Kidney glomerular epithelial cell (primary cell): ENCODE measurements at regions not wholly inside any gene's neighbourhood (a gene's known extent, or its start where the extent isn't known, plus 50 kb on each side); places are given as distances from the start of the nearest gene placed in this dataset.
"Not testable (repeated sequence)": the region's sequence is repeated elsewhere in the genome, so short reads cannot be mapped to it uniquely, and the experiment has no call there.

ENCODE experiments used
- DNase-seq: peaks from one replicate; lab custom pipeline; 2025; lab: John Stamatoyannopoulos, UW

DNA sequence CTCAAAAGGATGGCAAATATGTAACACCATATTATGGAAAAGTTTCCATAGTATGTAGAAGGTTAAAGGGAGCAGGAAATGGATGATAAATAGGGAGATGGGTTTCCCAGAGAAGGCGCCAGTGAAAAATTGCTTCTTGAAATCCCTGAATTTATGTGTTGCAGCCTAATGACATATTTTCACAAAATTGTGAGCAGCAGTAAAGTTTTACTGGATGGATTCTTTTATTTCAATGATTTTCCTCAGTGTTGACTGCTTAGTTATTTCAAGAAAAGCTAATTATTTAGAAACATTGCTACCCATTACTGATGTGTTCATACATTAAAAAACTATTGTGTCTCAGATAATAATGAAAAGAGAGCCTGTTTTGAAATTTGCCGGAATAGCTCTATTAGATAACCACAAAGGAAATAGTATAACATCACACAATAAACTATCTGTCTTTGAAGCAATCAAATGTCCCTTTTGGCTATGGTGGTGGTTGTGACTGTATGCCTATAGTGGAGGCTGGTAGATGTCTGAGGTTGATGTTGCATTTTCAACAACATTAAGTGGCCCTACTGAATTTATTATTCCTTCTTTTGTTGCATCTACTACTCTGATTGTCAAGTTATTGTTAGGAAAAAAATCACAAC is 169.9 kb upstream of the HAND2 start:
- DNase-seq: no peak

DNA sequence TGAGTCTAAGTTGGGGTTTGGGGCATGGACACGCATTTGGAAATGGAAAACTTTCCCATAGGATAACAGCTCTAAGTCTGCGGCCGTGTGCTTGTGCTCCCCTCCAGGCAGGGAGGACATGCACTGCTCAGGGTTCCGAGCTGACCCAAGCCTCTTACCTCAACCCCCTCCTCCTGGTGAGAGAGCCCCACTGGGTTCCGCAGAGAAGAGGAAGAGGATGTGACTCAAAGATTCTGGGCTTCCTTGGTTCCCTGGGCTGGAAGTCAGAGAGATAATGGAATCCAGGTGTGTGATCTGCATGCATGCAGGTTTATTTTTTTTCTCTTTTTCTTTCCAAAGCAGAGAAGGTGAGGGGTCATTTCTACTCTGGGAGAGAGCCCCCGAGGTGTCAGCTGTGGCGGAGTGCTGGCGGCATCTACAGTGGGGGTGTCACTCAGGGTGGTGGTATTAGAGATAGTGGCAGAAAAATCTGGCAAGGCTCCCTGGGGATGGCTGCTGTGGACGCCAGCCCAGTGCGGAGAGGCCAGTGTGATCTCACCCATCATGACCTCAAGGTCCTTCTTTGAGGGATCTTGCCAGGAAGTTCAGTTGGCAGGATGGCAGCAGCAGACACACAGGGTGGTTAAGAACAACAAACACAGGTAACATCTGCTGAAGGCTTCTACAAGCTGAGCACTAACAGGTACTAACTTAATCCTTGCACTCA is 168.7 kb upstream of the HAND2 start:
- DNase-seq: no peak

DNA sequence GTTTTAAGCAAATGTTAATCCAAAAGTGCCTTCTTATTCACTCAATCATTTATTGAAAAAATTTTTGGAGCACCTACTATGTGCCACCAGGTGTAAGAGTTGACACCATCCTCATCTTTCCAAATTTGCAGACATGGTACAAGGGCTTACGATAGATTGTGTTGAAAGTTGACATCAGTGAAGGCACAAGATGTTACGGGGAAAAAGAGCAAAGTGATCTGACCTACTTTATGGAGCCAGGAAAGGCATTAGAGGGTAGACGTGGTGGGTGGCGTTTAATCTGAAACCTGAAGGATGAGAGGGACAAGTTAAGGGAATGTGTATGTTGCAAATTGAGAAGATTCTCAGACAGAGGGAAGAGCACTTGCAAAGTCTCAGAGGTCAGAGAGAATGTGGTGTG is 167.8 kb upstream of the HAND2 start:
- no peak for DNase-seq

DNA sequence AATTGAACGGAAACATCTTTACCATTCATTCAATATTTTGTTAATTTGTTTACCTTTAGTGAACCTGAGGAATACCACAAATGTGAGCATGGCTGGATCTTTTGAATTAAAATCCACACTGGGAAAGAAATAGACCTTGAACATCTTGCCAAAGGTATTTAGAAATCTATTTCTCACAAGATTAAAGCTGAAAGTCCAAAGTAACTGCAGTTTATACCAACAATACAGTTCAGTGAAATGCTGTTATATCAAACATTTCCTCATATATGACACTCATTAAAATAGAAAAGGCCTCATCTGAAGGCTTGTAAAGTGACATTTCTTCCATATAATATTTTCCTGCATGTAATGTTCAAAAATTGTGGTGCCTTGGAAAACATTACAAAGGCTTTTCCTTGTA is 166.5 kb upstream of the HAND2 start:
- DNase-seq: no peak

DNA sequence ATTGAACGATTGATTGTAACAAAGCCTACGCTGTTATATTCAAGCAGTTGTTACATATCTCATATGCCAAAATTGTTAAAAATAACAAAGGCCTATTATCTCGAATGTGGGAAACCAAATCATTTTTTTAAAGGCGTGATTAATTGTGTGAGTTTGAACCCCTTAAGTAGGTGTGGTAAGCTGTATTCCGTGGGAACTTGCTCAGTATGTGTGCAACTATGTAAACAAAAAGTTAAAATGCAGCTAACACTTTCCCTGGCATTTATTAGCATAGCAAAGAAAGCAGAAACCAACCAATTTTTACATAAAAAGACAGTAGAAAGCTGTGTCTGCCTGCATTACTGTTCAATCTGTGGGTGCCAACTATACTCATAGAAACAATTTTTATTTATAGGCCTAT is 166.0 kb upstream of the HAND2 start:
- no peak for DNase-seq

DNA sequence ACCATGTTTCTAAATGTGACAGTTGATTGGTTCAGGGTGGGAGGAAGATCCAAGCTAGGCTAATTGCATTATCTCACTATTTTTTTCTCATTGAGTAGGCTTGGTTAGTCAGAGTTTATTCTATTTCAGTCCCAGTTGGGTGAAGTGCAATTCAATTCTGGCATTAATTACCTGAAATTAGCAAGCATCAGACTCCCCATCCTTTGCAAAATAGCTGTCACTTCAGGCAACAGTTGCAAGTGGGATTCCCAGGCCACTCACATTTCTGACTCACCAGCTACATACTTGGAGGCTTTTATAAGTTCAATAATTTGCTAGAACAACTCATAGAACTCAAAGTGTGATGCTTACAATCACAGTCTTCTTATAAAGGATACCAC is 155.8 kb upstream of the HAND2 start:
- no peak for DNase-seq

DNA sequence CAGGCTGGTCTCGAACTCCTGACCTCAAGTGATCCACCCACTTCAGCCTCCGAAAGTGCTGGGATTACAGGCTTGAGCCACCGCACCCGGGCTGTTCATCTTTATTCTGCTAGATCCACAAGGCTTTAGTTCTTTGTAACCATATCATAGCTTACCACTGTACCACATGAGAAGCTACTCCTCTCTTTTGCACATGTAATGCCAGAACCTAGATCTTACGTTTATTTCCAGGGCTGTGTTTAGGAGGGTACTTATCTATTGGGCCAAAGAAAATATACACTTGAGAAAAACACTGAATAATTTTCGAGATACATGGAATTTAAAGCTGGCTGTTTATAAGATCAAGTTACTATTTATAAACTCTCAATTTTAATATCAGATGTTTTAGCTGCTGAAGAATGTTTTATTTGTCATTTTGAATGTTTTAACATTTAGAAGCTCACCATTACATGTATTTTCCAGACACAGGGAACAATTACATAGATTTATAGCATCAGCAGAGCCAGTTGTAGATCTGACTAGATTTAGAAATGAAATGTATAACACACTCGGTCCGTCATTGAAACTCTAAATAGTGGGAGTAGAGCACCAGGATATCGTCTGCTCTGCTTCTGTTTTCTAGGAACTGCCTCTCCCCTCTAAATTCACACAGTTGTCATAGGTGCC is 155.3 kb upstream of the HAND2 start:
- DNase-seq: no peak

DNA sequence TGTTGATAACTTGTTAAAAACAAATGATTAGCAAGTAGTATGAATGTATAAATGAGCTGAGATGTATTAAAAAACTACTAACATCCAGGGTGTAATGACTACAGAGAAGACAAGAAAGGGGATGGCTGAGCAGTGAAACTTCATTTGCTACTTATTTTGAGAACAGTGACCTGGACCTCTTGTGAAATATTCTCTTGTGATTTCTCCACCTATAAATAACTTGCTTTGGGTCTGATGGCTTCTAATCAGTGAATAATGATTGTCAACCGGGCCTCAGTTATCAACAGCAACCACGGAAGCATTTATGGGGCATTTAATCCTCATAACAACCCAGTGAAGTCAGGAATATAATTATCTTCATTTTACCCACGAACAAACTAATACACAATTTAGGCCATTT is 154.2 kb upstream of the HAND2 start:
- DNase-seq: no peak

DNA sequence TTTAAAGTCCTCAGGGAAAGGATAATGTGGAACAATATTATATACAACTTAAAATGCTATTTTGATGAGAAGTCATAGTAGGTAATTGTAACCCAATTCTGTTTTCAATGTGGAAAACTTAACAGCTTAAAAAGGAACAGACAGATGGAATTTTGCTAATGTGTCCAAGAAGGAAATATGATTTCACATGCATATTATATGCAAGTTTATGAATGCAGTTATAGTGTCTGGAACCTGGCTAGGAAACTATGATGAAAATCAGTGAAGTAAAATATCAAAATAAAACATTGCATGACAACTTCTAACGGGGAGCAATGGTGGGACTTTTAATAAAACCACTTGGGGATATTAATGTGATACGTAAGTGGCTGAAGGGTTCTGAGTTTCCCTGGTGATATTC is 152.6 kb upstream of the HAND2 start:
- no peak for DNase-seq

DNA sequence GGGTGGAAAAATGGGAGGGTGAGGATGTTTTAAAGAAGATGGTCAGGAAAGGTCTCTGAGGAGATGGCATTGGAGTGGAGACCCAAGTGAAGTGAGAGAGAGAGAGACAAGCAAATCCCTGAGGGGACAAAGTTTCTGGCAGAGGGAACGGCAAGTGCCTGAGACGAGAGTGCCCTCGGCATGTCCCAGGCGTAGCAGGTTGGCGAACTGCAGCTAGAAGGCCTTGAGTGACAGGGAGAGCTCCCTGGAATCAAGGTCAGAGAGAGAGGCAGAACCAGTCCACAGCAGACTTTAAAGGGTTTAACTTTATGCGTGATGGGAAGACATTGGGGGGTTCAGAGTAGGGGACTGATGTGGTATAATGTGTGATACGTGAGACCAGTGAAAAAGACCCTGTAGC is 150.2 kb upstream of the HAND2 start:
- no peak for DNase-seq

DNA sequence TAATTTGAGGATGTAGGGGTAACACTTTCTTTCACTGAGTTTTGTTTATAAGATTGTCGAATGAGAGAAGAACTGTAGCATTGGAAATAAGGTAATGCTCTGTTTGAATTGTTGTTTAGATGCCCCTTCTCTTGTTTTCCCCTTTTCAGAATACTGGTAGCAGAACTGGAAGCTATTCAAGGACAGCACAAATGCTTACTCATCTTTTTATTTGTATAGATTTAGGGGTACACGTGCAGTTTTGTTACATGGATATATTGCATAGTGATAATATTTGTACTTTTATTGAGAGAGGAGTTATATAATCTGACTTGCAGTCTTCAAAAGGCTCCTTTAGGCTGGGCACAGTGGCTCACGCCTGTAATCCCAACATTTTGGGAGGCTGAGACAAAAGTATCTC is 145.4 kb upstream of the HAND2 start:
- no peak for DNase-seq

DNA sequence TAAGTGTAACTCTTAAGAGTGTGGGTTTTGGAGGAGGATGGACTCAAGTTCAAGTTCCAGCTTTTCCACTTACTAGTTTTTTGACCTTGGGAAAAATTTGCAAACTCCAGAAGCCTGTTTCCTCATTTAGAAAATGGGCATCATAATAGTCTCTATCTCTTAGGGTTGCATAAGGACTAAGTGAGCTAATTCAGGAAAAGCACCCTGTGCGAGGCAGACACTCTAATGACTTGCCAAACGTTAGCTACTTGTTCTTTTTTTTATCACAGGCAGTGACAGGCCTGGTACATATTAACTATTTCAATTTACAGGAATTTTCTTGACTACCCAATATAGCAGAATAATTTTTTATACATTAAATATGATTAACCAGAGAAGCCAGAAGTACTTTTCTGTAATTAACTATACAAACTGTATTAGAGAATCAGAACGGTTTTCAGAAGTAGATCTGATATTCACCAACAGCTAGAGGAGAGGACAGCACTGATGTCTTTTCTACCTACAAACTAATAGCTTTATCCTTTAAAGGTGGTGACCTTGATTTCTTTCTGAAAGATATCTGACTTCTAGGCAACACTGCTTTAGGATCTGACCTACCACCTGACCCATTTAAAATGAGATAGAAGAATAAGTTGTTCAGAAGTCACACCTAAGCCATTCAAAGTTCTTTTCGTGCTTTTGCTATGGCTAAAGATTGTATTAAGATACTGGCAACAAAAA is 139.6 kb upstream of the HAND2 start:
- DNase-seq: no peak

DNA sequence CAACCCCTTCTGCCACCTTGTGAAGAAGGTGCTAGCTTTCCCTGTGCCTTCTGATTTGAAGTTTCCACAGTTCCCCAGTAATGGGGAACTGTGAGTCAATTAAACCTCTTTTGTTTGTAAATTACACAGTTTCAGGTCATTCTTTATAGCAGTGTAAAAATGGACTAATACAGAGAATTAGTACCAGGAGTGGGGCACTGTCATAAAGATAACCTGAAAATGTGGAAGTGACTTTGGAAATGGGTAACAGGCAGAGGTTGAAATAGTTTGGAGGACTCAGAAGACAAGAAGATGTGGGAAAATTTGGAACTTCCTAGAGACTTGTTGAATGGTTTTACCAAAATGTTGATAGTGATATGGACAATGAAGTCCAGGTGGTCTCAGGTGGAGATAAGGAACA is 131.0 kb upstream of the HAND2 start:
- DNase-seq: no peak

DNA sequence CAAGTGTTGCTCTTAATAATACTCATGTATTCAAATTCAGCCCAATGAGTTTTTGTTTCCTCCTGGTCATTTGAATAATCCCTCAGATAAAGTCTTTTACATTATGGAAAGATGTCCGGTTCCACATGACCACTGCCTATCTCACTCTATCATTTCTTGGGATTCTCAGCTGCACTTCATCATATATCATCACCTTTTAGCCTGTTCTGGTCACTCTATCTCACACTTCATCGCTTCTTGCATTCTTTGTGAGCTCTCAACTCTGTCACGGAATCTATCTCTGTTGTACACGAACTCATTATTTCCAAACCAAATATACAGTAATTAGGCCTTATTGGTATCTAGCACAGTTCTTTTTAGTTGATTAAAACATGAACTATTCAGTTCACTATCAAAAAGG is 126.9 kb upstream of the HAND2 start:
- no peak for DNase-seq

DNA sequence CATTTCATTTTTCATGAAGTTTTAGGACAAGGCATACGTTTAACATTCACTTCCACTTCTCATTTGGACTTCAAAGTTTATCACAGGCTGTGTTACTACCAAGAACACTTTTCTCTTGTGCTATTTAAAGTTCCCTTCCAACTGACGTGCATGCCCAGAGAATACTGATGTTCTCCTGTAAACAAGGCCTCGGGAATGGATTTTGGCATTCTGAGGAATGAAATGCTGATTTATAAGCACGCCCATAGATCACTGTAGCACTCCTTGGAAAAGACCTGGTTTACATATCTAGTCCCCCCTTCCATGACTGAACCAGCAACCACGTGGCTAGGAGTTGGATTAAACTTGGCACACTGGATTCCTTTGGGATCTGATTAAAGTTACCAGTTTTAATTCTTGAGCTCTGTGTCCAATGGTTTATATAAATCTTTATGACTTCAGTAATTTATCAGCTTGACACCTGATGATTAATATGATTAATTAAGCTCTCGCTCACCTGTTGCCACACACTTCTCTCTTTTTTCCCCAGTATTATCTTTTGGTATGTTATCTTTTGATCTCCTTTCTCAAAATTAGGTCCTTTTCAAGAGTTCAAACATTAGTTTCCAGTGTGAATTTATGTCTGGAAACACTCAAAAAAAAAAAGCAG is 122.4 kb upstream of the HAND2 start:
- DNase-seq: no peak

DNA sequence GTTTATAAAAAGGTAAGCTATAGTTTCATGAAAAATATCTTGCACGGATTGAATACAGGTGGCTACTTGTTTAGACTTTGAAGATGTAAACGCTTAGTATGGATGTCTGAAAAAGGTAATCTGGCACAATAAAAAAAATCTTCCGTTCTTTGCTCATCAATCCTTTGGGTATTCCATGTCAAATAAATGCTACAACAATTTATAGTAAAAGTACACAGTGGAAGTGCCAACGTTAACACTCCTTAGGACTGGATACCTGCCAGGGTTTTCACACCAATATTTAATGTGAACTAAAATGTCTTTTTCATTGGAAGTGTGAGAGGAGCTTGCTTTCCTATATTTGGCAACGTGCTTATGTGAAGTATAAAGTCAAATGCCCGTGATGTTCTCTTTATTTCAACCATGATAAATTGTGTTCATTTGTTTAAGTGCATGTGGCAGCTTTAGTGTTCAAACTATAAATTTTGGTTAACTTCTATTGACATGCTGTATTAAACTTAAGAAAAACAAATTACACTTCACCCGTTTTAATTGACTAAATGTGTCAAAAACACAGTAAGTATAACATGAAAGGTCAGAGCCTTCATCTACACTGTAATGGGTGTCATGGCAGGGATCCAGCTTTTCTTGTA is 121.7 kb upstream of the HAND2 start:
- no peak for DNase-seq

DNA sequence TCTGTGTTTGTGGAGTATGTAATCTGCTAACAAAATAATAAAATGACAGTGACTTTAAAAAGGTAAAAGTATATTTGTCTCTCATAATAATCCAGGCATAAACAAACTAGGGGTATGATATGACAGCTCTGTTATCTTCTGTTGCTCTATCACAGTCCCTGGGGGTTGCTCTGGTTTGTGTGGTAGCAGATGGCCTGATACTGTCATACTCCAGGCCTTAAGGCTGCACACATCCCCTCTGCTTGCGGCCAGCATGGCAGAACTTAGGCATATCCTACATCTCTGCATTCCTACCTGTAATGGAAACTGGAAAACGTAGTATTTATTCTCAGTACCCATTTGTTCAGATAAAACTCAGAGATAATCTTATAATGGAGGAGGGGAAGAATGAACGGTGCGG is 117.9 kb upstream of the HAND2 start:
- DNase-seq: no peak

DNA sequence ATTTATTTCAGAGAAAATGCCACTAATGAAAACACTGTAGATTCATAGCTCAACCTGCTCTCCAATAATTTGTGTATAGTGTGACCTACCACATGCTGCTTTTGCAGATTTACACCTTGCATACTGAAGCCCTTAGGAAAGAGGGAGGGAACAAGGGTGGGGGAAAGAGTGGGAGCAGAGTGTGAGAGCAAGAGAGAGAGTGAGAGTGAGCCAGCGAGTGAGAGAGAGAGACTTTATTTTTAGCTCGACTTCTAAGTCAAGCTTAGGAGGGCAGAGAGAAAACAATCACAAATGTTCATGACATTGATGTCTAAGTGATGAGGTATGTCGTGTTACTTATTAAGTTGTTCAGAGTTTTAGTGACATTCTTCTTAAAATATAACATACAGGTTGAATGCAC is 112.5 kb upstream of the HAND2 start:
- DNase-seq: no peak

DNA sequence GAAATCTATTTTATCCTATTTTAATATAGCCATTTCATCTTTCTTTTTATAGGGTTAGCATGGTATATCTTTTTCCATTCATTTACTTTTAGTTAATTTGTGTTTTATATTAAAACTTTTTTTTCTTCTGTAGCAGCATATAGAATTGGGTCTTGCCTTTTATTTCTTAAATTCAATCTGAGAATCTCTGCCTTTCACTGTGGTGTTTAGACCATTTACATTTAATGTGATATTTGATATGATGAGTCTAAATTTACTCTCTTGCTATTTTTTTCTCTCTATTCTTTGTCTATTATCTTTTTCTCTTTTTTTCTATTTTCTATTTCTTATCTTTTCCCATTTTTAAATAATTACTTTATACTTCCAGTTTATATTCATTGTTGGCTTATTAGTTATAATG is 105.4 kb upstream of the HAND2 start:
- DNase-seq: no peak

DNA sequence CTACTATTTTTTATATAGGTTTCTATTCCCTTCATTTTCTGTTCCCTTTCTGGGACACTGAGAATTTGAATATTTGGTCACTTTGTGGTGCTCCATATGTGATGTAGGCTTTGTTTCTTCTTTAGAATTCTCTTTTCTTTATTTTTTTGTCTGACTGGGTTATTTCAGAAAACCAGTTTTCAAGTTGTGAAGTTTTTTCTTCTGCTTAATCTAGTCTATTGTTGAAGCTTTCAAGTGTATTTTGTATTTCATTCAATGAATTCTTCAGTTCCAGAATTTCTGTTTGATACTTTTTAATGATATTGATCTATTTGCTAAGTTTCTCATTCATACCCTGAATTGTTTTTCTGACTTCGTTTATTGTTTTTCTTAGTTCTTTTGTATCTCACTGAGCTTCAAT is 96.2 kb upstream of the HAND2 start:
- DNase-seq: no peak

DNA sequence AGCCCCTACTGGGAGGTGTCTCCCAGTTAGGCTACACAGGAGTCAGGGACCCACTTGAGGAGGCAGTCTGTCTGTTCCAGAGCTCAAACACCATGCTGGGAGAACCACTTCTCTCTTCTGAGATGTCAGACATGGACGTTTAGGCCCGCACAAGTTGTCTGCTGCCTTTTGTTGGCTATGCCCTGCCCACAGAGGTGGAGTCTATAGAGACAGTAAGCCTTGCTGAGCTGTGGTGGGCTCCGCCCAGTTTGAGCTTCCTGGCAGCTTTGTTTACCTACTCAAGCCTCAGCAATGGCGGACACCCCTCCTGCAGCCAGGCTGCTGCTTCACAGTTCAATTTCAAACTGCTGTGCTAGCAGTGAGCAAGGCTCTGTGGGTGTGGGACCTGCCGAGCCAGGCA is 88.6 kb upstream of the HAND2 start:
- DNase-seq: not testable (repeated sequence)

DNA sequence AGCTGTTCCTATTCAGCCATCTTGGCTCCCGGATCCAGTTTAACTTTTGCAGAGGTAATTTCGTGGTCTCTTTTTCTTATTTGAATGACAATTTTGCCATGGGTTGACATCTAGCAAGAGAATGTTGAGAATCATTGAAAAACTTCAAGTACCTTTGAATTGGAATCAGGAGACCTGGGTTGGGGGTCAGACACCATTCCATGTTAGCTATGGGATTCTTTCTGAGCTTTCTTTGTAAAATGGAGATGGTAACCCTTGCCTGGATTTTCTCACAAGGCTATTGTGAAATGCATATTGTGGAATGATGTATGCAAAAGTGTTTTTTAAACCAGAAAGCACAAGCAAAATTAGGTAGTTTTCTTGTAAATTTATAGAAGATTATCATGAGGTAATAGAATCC is 79.1 kb upstream of the HAND2 start:
- no peak for DNase-seq
